DMS153 treated with DMSO at 0.1 percent for 48 hours (cell line): ENCODE measurements at regions not wholly inside any gene's neighbourhood (a gene's known extent, or its start where the extent isn't known, plus 50 kb on each side); places are given as distances from the start of the nearest gene placed in this dataset.

ENCODE experiments used
- DNase-seq: peaks from one replicate; lab custom pipeline; 2025; ENCODE audit not compliant: unreplicated experiment; lab: John Stamatoyannopoulos, UW

DNA sequence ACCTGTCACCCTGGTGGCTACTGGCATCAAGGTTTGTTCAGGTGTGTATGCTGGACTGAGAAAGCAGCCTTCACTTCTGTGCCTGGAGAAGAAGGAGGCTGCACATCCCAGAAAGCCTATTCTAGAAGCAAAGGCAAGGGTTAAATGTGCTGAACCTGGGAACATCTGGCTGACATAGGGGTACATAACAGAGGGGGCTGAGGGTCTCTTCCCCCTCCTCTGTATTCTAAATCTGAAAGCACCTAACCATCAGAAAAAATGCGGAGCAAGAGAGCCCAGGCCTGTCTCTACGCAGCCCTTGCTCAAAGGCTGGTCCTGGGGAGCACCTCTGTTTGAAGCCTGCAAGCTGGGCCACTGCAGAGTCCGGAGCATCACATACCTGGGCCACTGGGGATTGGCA lies 53.2 kb upstream of the FSTL4 start:
- DNase-seq, result no peak

DNA sequence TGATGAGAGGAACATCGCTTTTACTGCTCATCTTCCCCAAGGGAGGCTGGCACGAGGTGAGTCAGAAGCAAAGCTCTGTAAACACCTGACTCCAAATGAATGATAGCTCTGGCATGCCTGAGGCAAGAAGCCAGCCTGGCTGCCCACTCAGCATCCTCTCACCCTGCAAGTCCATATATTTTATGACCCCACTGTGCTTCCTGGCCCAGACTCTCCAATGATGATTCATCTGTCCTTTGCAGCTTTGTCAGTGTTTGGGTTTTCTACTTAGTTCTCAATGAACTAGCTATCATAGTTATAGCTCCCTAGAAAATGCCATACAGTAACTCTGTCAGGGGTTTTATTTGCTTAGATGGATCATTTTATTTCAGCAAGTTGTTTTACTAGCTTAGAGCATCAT lies 52.1 kb upstream of the FSTL4 start:
- DNase-seq, result no peak

DNA sequence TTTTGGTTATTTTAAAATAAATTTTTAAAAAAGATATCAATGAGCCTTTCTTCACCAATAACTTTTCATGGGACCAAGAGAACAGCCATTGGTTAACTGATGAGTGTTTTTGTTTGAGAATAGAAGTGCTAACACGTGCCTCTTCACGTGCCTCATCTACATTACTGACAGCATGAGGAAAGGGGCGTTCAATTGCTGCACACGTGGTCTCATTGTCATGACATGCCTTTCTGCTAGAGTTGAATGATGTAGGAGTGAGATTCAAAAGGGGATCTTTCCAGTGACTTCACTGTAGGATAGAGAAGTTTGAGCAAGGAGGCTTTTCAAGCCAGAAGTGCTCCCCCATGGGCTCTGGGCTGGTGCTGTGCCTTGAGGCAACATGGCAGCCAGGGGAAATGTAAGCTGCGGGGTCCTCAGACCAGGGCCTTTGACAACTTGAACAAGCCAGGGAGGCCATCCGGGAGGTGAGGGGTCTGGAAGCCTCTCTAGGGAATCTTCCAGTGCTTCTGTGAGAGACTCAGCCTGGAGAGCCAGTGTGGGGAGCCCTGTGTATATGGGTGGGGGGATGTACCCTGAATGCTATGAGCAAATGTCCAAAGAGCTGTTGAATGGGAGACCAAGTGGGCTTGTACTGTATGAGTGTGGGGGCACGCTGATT lies 51.2 kb upstream of the FSTL4 start:
- DNase-seq, result no peak

DNA sequence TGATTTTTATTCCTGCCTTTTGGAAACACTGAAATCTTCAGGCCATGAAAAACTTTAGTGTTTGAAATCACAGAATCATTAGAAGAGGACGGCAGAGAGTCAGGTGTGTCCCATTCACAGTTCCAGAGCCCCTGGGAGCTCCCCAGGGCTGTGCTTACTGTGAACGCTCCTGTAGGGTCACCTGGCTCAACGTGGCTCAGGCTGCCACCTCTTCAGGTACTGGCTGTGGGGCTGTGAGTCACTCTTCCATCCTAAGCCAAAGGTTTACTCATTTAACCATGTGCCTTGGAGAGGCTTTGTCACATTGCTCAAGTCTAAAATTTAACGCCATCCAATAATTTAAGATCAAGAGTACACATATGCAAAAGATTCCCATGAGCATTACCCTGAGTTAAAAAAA lies 50.2 kb upstream of the FSTL4 start:
- no peak for DNase-seq
